B cell (primary cell): ENCODE measurements at regions not wholly inside any gene's neighbourhood (a gene's known extent, or its start where the extent isn't known, plus 50 kb on each side); places are given as distances from the start of the nearest gene placed in this dataset.

Experiments used
- CTCF ChIP-seq: fragments of 200-600 bp; IDR thresholded peaks from one replicate; pipeline ENCODE4 v1.8.0; 2022; ENCODE audit warnings: antibody characterized with exemption, mild to moderate bottlenecking
- EZH2 ChIP-seq: IDR thresholded peaks from 2 replicates; pipeline ENCODE4 v1.6.1; 2012; ENCODE audit warnings: borderline replicate concordance, low read depth, mild to moderate bottlenecking, moderate library complexity, low read length; ENCODE audit not compliant: insufficient read depth, poor library complexity, severe bottlenecking

GRCh38 chr4:71237641-71238040 lies 101.2 kb upstream of the SLC4A4 start:
- TF ChIP-seq CTCF (no peak), EZH2 (no peak)
